NCI-H82 treated with DMSO at 0.1 percent for 48 hours (cell line): ENCODE measurements at regions not wholly inside any gene's neighbourhood (a gene's known extent, or its start where the extent isn't known, plus 50 kb on each side); places are given as distances from the start of the nearest gene placed in this dataset.
"Not testable (repeated sequence)": the region's sequence is repeated elsewhere in the genome, so short reads cannot be mapped to it uniquely, and the experiment has no call there.

Experiments used
- DNase-seq: peaks from one replicate; lab custom pipeline; 2025; ENCODE audit not compliant: unreplicated experiment; lab: John Stamatoyannopoulos, UW

DNA sequence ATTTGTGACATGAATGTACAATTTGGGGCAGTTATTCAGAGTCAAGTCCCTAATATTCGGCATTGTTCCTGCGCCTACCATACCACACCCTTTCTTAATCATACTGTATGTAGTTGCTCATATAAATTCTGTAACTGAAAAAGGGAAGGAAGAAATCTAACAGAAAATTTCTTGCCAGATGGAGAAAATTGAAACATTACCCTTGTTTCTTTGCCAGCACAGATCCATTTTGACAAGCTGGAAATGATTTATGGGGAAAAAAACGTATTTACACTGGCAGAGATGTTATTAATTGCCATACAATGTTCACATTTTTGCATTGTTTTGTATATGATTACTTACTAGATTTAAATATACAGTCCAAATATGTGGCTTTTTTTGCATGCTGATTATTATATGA is 363.8 kb upstream of the PKN2 start:
- no peak for DNase-seq

DNA sequence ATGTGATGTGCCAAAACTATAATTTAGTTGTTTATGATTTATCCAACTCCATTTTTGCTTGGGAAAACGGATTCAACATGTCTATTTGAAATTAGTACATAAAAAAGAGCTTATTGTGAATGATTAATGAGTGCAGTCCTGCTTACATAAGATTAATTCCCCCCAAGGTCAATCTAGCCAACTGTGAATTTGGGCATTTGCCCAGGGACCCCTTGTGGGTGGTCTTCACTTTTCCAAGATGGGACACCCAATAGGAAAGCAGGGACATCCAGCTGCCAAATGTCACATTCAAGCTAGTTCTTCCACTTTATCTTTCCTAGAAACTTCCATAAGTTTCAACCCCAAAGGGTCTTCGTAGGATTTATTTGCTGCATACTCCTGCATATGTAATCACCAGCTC is 362.4 kb upstream of the PKN2 start:
- DNase-seq: no peak

DNA sequence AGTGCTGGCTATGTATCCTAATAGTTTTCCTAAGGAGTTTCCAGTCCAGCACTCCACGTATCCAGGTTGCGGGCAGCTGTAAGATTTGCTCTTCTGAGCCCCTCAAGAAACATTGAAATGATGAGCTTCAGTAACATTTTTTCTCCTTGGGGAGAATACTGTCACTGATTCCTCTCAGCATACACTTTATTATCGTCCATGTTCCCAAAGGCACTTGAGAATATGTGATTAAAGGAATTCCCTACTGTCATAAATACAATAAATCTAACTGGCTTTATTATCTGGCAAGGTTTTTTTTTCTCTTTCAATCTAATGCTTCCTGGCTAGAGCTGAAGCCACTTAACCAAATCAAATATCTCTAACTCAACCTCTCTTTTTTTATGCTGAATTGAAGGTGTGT is 359.2 kb upstream of the PKN2 start:
- no peak for DNase-seq

DNA sequence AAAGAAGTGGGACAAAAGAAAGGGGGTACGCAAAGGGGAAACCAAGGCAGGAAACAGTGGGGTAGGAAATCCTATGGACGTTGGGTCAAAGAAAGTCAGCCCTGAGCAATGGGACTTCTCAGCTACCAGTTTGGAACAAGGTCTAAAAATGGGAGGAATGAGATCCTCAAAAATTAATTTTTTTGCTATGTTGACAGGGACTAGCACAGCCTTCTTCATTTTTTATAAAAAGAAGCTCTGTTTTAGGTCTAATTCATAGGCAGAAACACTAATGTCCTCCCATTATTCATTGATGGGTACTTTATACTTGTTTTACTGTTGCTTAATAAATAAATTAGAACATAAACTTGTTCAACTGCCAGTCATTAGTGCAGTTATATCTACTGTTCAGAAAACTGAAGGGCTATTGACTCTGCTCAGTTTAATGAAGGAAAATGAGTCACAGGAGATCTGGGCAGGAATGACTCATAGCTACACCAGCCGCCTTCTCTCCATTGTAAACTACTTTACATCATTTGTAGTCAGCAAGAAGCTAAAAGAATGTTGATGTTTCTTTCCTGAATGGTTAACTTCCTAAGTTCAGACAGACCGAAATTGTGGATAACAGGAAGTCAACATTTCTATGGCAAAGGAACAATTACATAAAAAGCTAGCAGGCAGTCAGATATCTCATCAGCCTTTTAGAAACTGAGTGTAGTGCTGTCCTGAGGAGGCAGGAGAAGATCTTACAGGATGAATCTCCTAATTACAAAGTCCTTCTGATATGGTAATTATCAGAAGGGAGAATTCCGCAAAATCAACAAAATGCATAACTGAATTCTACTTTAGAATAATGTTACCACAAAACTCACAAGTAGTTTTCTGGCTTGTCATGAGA is 356.4 kb upstream of the PKN2 start:
- DNase-seq: no peak

DNA sequence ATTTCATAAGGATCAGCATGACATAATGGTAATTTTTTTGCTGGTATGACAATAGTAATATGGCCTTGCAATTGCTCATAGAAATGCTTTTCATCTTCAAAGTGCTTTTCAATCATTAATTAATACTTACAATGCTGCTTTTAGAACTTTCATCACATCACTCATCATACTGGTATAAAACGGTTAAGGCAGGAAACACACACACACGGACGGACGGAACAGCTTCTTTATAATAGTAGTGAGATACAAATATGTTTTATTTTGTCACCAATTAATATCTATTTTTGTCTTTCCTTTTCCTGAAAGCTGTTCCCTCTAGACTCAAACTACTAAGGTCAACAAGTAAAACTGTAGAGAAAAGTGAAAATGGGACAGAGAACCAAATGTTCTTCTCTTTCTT is 353.9 kb upstream of the PKN2 start:
- no peak for DNase-seq

DNA sequence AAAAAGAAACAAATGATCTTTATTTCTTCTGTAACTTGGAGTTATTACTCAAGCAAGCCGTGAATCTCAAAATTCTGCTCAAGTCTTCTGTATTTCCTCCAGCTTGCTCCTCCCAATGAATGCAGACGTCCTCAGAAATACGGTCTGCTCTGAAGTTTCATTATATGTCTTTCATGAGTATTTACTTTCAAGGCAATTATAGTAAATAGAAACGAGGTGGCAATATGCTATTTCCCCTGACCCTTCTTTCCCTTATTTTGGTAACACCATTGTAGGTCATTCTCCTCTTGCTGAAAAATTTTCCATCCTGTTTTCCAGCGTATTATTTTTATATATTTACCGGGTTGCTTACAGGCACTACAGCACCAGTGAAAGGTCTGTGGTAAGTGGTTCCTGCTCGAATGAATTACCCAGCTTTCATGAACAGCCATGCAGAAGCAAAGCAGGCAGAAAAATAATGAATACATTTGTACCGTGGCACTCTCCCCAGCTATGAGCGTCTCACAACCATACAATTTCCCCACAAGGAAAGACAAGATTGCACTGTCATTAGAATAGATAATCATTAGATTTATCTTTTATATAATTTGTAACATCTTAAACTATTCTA is 350.9 kb upstream of the PKN2 start:
- DNase-seq: no peak

DNA sequence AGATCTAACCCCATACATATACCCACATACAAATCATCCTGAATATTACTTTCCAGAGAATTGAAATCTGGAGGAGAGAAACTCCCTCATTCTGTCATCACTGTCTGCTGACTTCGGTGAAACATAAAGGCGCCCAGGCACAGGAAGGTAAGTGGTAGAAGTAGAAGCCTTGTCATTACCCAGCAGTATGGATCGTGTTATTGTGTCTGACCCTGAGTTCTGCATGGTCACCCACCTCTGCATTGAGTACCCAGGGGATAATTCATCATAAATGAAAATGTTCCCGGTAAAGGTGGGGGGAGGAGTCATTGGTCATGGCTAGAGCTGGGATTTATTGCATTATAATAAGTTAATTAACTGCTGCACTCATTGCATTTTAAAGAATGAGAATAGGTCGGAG is 342.6 kb upstream of the PKN2 start:
- no peak for DNase-seq

DNA sequence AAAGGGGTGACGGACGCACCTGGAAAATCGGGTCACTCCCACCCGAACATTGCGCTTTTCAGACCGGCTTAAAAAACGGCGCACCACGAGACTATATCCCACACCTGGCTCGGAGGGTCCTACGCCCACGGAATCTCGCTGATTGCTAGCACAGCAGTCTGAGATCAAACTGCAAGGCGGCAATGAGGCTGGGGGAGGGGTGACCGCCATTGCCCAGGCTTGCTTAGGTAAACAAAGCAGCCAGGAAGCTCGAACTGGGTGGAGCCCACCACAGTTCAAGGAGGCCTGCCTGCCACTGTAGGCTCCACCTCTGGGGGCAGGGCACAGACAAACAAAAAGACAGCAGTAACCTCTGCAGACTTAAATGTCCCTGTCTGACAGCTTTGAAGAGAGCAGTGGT is 342.0 kb upstream of the PKN2 start:
- DNase-seq: not testable (repeated sequence)

DNA sequence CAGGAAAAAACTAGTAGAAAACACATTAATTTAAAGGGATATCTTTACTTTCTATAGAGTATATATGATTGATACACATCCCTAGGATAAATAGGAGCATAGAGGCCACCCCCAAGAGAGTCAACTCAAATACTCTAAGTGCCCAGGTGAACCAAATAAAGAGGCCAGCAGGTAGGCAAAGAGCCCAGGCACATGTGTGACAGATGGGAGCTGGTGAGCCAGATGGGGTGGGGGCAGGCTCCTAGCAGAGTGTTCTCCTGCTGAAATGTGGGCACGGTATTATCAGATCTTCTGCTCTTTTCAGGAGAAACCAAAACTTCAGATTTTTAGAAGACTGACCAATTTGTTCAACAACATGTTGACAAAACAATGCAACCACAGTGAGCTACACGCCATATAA is 333.4 kb upstream of the PKN2 start:
- DNase-seq: no peak

DNA sequence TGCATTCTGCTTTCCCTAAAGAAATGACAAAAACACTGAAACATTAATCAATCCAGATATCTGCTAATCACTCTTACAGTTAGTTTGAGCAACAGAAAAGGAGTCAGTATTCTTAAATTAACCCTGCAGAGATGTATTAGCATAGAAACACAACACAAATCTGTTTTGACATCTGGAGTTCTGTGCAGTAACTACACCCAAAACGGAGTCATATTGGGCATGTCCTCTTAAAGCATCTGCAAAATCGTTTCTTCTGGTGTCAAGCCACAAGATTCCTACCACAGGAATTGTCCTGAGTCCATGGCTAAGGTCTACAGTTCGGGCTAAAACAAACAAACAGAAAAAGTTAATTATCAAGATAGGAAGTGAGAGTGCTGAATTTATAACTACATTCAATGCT is 332.1 kb upstream of the PKN2 start:
- no peak for DNase-seq

DNA sequence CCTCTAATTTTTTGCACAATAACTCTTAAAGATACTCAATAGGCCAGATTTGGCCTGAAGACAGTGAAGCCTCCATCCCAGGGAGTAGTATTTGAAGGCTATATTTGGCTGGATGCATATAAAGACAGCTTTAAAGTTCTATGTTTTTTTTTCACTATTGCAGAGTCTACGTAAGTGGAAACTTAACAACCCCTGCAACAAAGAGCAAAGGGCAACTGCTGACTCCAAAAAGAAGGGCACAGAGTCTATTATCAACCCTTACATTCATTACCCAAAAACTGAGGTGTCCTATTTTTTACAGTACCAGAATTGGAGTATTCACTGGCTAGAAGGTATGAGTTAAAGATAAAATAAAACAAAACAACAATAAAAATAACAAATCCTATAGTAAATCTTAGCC is 329.8 kb upstream of the PKN2 start:
- DNase-seq: no peak

DNA sequence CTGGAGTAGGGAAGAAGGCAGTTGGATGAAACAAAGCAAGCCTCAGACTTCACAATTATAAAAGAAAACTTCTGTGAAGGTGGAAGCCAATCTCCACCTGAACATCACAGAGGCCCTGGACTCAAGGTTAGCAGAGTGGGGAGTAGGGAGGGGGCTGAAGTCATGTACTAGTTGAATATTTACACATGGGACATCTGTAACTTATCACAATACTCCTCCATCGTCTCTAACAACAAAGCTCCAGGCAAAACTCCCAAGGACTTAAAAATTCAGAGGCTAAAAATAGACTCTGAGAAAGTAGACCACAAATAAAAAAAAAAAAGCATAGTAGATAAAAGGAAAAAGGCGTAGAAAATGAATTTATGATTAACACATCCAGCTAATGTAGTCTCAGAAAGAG is 326.3 kb upstream of the PKN2 start:
- DNase-seq: no peak

DNA sequence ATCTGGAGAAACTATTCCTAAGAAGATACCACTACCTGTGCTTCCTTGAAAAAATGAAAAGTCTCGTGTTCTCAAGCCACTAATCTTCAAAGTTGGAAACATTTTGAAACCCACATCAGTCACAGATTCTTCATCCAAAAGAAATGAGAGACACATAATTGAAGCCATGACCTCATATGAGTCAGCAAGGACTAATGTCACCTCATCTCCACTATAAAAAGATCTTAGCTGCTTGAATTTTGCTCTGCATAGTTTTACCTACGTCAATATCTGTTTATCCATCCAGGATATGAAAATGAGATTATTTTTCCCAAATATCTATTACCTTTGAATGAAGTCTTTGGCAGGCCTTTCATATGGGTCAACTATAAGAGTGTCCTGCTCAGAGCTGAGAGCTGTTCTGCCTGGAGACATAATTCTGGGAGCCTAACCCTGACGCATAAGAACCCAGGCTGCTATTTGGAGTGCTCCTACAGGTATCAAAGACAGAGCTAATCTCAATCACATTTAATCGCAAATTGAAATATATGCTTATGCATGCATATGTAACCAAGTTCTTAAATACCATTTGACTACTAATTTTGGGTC is 312.5 kb upstream of the PKN2 start:
- DNase-seq: no peak

DNA sequence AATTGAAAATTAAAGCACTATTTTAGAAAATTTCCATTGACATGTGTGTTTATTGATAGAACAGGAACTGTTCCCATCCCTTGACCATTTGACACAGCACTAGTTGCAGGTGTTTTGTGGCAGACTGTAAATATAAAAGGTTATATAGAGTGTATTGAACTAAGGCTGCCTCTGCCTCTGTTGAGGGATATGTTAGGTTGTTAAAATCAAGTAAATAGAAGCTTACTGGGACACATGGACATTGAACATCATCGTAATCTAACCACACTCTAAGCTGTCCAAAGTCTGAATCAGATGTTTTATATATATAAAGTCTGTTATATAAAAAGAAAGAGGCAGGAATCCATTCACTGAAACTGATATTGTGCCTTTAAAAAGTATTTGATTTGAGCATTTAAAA is 308.1 kb upstream of the PKN2 start:
- DNase-seq: no peak

DNA sequence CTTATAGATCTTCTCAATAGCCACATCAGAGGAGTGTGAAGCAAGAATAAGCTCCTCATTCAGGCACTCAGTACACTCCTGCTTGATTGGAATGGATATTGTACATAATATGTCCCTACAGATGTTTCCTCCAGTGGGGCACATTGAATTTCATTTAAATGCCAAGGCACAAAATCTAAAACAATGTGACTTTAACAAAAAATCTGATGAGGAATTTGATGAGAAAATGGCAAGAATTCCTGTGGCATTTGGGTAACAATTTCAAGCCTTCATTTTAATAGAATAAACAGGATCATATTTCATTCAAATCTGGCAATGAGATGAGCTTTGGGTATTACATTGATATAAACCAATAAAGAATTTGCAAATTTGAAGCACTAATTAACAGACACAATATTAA is 307.7 kb upstream of the PKN2 start:
- DNase-seq: no peak

DNA sequence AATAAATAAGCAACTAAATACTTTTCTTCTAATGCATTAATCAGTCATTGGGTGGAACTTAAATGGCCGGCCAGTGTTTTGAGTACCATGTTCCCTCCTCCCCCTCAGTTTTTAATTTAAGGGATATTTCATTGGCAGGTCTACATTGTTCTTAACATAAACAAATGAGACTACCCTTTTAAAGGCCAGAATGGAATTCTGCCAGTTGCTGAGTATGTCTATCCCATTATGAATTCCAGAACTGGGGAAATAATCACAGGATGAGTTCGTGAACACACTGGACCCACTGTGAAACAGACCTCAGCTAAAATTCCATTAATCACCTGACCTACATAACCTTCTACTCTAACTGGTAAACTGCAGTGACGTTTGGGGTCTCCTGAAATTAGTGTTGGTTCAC is 305.5 kb upstream of the PKN2 start:
- no peak for DNase-seq

DNA sequence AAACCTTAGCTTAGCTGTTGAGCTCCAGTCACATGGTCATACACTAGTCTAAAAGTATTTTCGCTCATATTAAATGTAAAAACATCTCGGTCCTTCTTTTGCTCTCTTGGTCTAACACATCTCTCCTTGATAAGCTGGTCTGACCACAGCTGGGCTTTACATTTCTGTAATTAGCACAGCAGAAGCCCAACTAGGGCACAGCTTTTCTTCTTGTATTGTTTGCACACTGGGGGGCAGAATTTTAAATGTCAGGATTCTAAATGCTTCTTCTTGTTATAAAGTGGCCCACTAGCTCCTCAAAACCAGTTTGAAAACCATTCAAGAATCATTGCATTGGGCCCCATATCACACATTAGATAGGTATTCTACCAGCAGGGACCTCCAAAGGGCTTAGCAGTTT is 289.1 kb upstream of the PKN2 start:
- no peak for DNase-seq

DNA sequence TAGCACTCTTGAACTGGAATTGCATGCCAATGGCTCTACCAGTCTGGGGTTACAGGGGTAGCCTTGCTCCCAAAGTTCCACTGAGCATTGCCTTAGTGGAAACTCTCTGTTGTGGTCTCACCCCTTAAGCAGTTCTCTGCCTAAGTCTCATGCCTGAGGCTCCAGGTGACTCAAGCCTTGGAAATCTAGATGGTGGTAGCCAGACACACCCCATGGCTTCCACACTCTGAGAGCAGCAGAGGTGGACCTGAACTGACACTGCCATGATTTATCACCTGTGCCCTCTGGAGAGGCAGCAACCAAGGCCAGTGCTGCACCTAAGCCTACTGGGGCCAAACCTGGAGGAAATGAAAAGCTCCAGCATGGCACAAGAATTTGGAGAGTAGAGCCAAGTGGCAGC is 285.7 kb upstream of the PKN2 start:
- DNase-seq: no peak

DNA sequence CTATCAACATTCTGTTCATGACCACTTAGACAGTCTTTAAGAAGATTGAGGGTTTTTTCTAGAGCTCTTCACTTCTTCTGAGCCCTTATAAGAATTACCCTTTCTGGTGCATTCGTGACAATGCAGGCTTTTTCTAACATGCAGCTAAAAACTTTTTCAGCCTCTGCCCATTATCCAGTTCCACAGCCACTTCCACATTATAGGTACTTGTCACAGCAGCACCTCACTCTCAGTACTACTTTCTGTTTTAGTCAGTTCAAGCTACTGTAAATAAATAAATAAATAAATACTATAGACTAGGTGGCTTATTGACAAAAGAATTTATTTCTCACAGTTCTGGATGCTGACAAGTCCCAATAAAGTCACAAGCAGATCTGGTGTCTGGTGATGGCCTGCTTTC is 284.4 kb upstream of the PKN2 start:
- DNase-seq: no peak

DNA sequence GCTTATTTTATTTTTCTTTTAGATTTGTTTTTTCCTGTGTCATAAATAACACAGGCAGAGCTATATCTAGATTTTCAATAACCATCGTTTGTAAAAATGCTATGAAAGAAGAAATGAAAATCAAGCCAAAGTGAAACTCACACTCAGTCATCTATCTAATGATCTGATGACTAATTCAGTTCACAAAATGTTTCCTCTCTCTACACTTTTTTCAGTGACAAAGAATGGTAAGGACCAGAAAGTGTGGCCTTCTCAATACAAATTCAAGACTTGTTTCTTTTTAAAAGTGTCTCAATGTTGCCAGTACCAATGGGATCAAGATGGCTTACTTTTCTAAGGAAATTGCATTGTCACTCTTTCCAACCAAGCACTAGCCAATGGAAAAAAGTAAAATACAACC is 282.8 kb upstream of the PKN2 start:
- no peak for DNase-seq

DNA sequence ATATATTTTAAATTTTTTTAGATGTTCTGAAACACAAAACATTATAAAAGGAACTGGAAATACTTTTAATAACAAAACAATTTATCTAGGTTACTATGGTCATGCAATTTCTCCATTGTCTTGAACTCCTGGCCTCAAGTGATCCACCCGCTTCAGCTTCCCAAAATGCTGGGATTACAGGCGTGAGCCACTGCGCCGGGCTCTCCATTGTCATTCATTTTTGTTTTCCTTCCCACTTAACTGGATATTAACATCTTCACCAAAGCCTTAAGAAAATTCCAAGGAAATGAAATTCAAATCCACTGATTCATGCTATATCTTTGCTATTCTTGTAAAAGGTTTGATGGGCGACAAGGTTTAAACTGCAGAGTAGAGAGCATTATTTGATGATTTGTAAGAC is 279.5 kb upstream of the PKN2 start:
- DNase-seq: no peak

DNA sequence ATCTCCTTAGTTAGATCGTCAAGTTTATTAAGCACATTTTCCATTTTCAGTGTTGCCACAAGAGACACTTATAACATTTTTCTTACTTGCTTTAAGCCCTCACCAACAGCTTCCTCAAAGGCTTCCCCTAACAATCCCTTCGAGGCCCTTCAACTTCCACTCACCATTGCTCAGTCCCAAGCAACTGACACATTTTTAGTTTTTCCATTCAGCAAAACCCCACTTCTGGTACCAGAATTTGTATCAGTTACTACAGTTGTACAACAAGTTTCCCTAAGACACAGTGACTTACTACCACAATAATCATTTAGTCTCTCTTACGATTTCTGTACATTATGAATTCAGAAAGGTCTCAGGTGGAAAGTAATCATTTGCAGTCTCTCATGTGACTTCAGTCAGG is 276.8 kb upstream of the PKN2 start:
- no peak for DNase-seq

DNA sequence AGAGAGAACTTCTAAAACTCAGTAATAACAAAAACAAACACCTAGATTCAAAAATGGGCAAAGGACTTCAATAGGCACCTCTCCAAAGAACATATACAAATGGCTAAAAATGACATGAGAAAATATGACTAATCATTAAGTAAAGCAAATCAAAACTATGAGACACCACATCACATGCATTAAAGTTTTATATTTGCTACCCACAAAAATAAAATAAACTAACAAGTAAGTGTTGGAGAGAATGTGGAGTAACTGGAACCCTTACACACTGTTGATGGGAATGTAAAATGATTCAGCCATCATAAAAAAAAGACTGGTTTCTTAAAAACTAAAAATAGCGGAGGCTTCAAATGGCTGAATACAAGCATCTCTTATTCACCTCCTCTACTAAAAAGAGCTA is 262.1 kb upstream of the PKN2 start:
- no peak for DNase-seq
